HG03558 (cell line): ENCODE measurements at regions not wholly inside any gene's neighbourhood (a gene's known extent, or its start where the extent isn't known, plus 50 kb on each side); places are given as distances from the start of the nearest gene placed in this dataset.

Experiments used
- ATAC-seq: cut with Tn5 transposase; IDR thresholded peaks from one replicate; pipeline ENCODE4 v1.9.1; 2021; ENCODE audit warnings: moderate number of reproducible peaks; ENCODE audit not compliant: unreplicated experiment; ENCODE audit errors: extremely low read depth

- no peak for ATAC-seq
These were observed 375.1 kb upstream of the THBS1 start for GRCh38 chr15:39205506-39206371.

- ATAC-seq: no peak
These were observed 373.3 kb upstream of the THBS1 start for GRCh38 chr15:39207532-39208115.

- ATAC-seq: no peak
These were observed 372.7 kb upstream of the THBS1 start for GRCh38 chr15:39208187-39208586.

- no peak for ATAC-seq
These were observed 371.2 kb upstream of the THBS1 start for GRCh38 chr15:39209548-39210211.

GRCh38 chr15:39211108-39211979 lies 369.5 kb upstream of the THBS1 start:
- no peak for ATAC-seq

GRCh38 chr15:39213385-39213840 lies 367.5 kb upstream of the THBS1 start:
- no peak for ATAC-seq

GRCh38 chr15:39215015-39215414 lies 365.9 kb upstream of the THBS1 start:
- no peak for ATAC-seq

GRCh38 chr15:39216816-39217215 lies 364.1 kb upstream of the THBS1 start:
- ATAC-seq: no peak

GRCh38 chr15:39219608-39220007 lies 361.3 kb upstream of the THBS1 start:
- ATAC-seq: no peak

- no peak for ATAC-seq
These were observed 354.5 kb upstream of the THBS1 start for GRCh38 chr15:39226169-39226937.

- no peak for ATAC-seq
These were observed 353.9 kb upstream of the THBS1 start for GRCh38 chr15:39227001-39227400.

- no peak for ATAC-seq
These were observed 352.0 kb upstream of the THBS1 start for GRCh38 chr15:39228889-39229288.

GRCh38 chr15:39230205-39230907 lies 350.5 kb upstream of the THBS1 start:
- no peak for ATAC-seq

GRCh38 chr15:39230908-39231285 lies 350.0 kb upstream of the THBS1 start:
- ATAC-seq: no peak

GRCh38 chr15:39232512-39232911 lies 348.4 kb upstream of the THBS1 start:
- no peak for ATAC-seq

GRCh38 chr15:39235084-39235795 lies 345.6 kb upstream of the THBS1 start:
- ATAC-seq: no peak

GRCh38 chr15:39236375-39236774 lies 344.5 kb upstream of the THBS1 start:
- ATAC-seq: no peak

GRCh38 chr15:39238443-39238842 lies 342.4 kb upstream of the THBS1 start:
- ATAC-seq: no peak
